Liver (tissue), 7 donors: ENCODE measurements at regions not wholly inside any gene's neighbourhood (a gene's known extent, or its start where the extent isn't known, plus 50 kb on each side); places are given as distances from the start of the nearest gene placed in this dataset.

Experiments used
- DNase-seq: peaks from one replicate; pipeline ENCODE4 v3.0.0-alpha.2; 2017; ENCODE audit warnings: low spot score
- H3K27ac ChIP-seq, 2 donors: one replicate each; pipeline ENCODE4 v1.7.0; 2013; ENCODE audit warnings: inconsistent platforms in 2 of 2, low read length in 2 of 2, control low read depth in 1 of 2, low read depth in 1 of 2, mild to moderate bottlenecking in 1 of 2
- H3K27me3 ChIP-seq, 4 donors: one replicate each; pipeline versions ENCODE4 v1.6.1 to v1.7.0; 2013; ENCODE audit warnings: low read length in 3 of 4, inconsistent platforms in 1 of 4, mild to moderate bottlenecking in 1 of 4, moderate library complexity in 1 of 4; ENCODE audit not compliant: control insufficient read depth in 4 of 4, insufficient read depth in 4 of 4
- H3K36me3 ChIP-seq, 4 donors: one replicate each; pipeline versions ENCODE4 v1.6.1 to v1.7.0; 2013; ENCODE audit warnings: low read length in 3 of 4, mild to moderate bottlenecking in 3 of 4, low read depth in 1 of 4, moderate library complexity in 1 of 4; ENCODE audit not compliant: control insufficient read depth in 4 of 4, insufficient read depth in 3 of 4
- H3K4me1 ChIP-seq, 4 donors: one replicate each; pipeline versions ENCODE4 v1.6.1 to v1.7.0; 2013; ENCODE audit warnings: low read length in 3 of 4, mild to moderate bottlenecking in 3 of 4, moderate library complexity in 1 of 4; ENCODE audit not compliant: control insufficient read depth in 4 of 4, insufficient read depth in 4 of 4
- H3K4me3 ChIP-seq, 3 donors: one replicate each; pipeline versions ENCODE4 v1.6.1 to v1.7.0; 2013; ENCODE audit warnings: low read length in 3 of 3, control low read depth in 1 of 3, low read depth in 1 of 3, mild to moderate bottlenecking in 1 of 3
- H3K9ac ChIP-seq, 2 donors: one replicate each; pipeline ENCODE4 v1.7.0; 2013; ENCODE audit warnings: low read length in 2 of 2, mild to moderate bottlenecking in 2 of 2, moderate library complexity in 2 of 2, control low read depth in 1 of 2, low read depth in 1 of 2
- H3K9me3 ChIP-seq, 4 donors: one replicate each; pipeline versions ENCODE4 v1.6.1 to v1.7.0; 2013; ENCODE audit warnings: low read length in 3 of 4; ENCODE audit not compliant: control insufficient read depth in 4 of 4
- ATF3 ChIP-seq: IDR thresholded peaks from 2 replicates; pipeline ENCODE4 v1.6.1; 2016; ENCODE audit warnings: antibody characterized with exemption
- EGR1 ChIP-seq, 2 donors: IDR thresholded peaks; 2 replicates each; pipeline ENCODE4 v1.6.1; 2016 to 2018; ENCODE audit warnings: antibody characterized with exemption in 2 of 2, low read depth in 2 of 2
- FOXA1 ChIP-seq: IDR thresholded peaks from 2 replicates; pipeline ENCODE4 v1.6.1; 2016; ENCODE audit warnings: antibody characterized with exemption
- FOXA2 ChIP-seq: IDR thresholded peaks from 2 replicates; pipeline ENCODE4 v1.6.1; 2016; ENCODE audit warnings: antibody characterized with exemption
- GABPA ChIP-seq, 2 donors: IDR thresholded peaks in 1 of 2; conservative IDR thresholded peaks in 1 of 2; 2 replicates each; pipeline ENCODE4 v1.6.1; 2016; ENCODE audit warnings: antibody characterized with exemption in 2 of 2, mild to moderate bottlenecking in 1 of 2, moderate library complexity in 1 of 2
- HNF4A ChIP-seq, 2 donors: conservative IDR thresholded peaks; 2 replicates each; pipeline ENCODE4 v1.6.1; 2016; ENCODE audit warnings: antibody characterized with exemption in 2 of 2, mild to moderate bottlenecking in 2 of 2
- HNF4G ChIP-seq: IDR thresholded peaks from 2 replicates; pipeline ENCODE4 v1.6.1; 2016; ENCODE audit warnings: antibody characterized with exemption
- JUND ChIP-seq, 2 donors: IDR thresholded peaks; 2 replicates each; pipeline ENCODE4 v1.6.1; 2016; ENCODE audit warnings: antibody characterized with exemption in 2 of 2
- NR2F2 ChIP-seq: IDR thresholded peaks from 2 replicates; pipeline ENCODE4 v1.6.1; 2016; ENCODE audit warnings: antibody characterized with exemption
- RAD21 ChIP-seq, 2 donors: IDR thresholded peaks; 2 replicates each; pipeline ENCODE4 v1.6.1; 2016; ENCODE audit warnings: antibody characterized with exemption in 2 of 2, mild to moderate bottlenecking in 2 of 2
- REST ChIP-seq: IDR thresholded peaks from 2 replicates; pipeline ENCODE4 v1.6.1; 2016; ENCODE audit warnings: antibody characterized with exemption, mild to moderate bottlenecking
- RXRA ChIP-seq, 2 donors: IDR thresholded peaks; 2 replicates each; pipeline ENCODE4 v1.6.1; 2017 to 2018; ENCODE audit warnings: antibody characterized with exemption in 2 of 2, mild to moderate bottlenecking in 1 of 2
- SP1 ChIP-seq: IDR thresholded peaks from 2 replicates; pipeline ENCODE4 v1.6.1; 2018; ENCODE audit warnings: antibody characterized with exemption, mild to moderate bottlenecking
- TAF1 ChIP-seq: conservative IDR thresholded peaks from 2 replicates; pipeline ENCODE4 v1.6.1; 2016; ENCODE audit warnings: antibody characterized with exemption, mild to moderate bottlenecking
- YY1 ChIP-seq: IDR thresholded peaks from 2 replicates; pipeline ENCODE4 v1.6.1; 2016; ENCODE audit warnings: antibody characterized with exemption, mild to moderate bottlenecking
- WGBS: extraction: QIAGEN DNeasy Blood & Tissue Kit; methylation state at CpG from one replicate; pipeline ENCODE4 v1.1.7; 2013; 5-methylcytosine and 5-hydroxymethylcytosine counted together
- donor health status: healthy.
- donor health status: healthy.
- donor health status: healthy.
- donor health status: healthy.

- no peak for DNase-seq
- Histone ChIP-seq H3K27me3 (no peaks in the 10 kb centered on the region), H3K4me3 (no peak overlapping the region), H3K36me3 (no peaks in the 10 kb centered on the region), H3K9me3 (no peaks in the 10 kb centered on the region), H3K9ac (no peak overlapping the region), H3K27ac (no peak overlapping the region), H3K4me1 (peaks cover 5 to 38% (median 23%) of the 10 kb centered on the region in 4 donors)
- 88% methylated on average over 2 of the region's 2 CpGs for WGBS
- no peak for TF ChIP-seq FOXA1
- TF ChIP-seq REST, result no peak
- TF ChIP-seq HNF4A (conservative IDR thresholded peaks at IDR 0.05), result no peak
- TF ChIP-seq ATF3, result no peak
- TF ChIP-seq NR2F2, result no peak
- TF ChIP-seq FOXA2, result no peak
Measured at GRCh38 chr11:34788642-34789041, 127.5 kb downstream of the APIP start.

DNA sequence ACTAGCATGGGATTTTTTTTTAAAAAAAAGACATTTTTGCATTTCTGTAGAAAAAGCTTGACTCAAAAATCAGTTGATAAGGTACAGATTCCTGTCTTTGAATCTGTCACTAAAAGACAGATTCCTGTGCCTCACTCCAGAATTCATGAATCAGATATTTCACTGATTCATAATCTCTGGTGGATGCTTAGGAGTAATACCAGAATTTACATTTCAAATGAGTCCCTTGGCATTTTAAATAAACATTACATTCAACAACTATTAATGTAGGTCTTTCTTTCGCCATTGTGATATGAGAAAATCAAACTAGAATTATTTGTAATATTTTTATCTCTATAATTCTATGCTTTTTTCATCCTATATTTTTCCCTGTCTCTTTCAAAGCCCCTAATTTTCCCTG is 128.3 kb downstream of the APIP start:
- H3K4me3 ChIP-seq, result no peak overlapping the region
- TF ChIP-seq FOXA1 (no peak), REST (no peak), EGR1 (IDR thresholded peaks at IDR 0.05; ENCODE audit: low read depth in 2 of 2) (no peak), GABPA (IDR thresholded peaks at IDR 0.05 in 1 of 2, conservative IDR thresholded peaks at IDR 0.05 in 1 of 2) (no peak), SP1 (no peak), RAD21 (IDR thresholded peaks at IDR 0.05) (no peak), YY1 (no peak), FOXA2 (no peak), ATF3 (no peak), HNF4G (no peak), TAF1 (no peak), RXRA (IDR thresholded peaks at IDR 0.05) (no peak), JUND (IDR thresholded peaks at IDR 0.05) (no peak)
- H3K9me3 ChIP-seq, result no peaks in the 10 kb centered on the region
- no peaks in the 10 kb centered on the region for H3K36me3 ChIP-seq
- no peaks in the 10 kb centered on the region for H3K27me3 ChIP-seq
- H3K27ac ChIP-seq, result no peak overlapping the region
- DNase-seq, result no peak
- H3K4me1 ChIP-seq, result peaks cover 5 to 35% (median 23%) of the 10 kb centered on the region in 4 donors
- H3K9ac ChIP-seq, result no peak overlapping the region
- 97% methylated on average over 1 of the region's 1 CpG for WGBS
